ENCODE measurements at regions not wholly inside any gene's neighbourhood (a gene's known extent, or its start where the extent isn't known, plus 50 kb on each side); places are given as distances from the start of the nearest gene placed in this dataset.

GRCh38 chr5:155489949-155490348, 476.4 kb downstream of the KIF4B start:
- H3K4me3 Mint-ChIP-seq (ENCODE audit: unreplicated experiment) = no peak overlapping the region
- no peaks in the 10 kb centered on the region for H3K9me3 ChIP-seq (ENCODE audit: insufficient read depth, low read depth, low read length)
- no peaks in the 10 kb centered on the region for H3K27me3 Mint-ChIP-seq (ENCODE audit: low read depth, unreplicated experiment)
- no peak overlapping the region for H2AFZ ChIP-seq (ENCODE audit: low read depth, low read length)
- H3K4me3 ChIP-seq (ENCODE audit: insufficient read depth, low read depth, low read length) = no peak overlapping the region
- no peaks in the 10 kb centered on the region for H4K20me1 ChIP-seq (ENCODE audit: insufficient read depth, low read length)
- no peak overlapping the region for H3K9ac ChIP-seq (ENCODE audit: low read length)
- H3K9me3 Mint-ChIP-seq (ENCODE audit: unreplicated experiment) = no peaks in the 10 kb centered on the region
- H3K4me1 ChIP-seq (ENCODE audit: insufficient read depth, low read length) = no peaks in the 10 kb centered on the region
- H3K79me2 ChIP-seq (ENCODE audit: insufficient read depth, low read length) = no peaks in the 10 kb centered on the region
- FAIRE-seq = no peak
- H3K4me1 Mint-ChIP-seq (ENCODE audit: low read depth, unreplicated experiment) = peaks cover 5% of the 10 kb centered on the region
- no peaks in the 10 kb centered on the region for H3K27me3 ChIP-seq (ENCODE audit: insufficient read depth, low read length)
- H3K36me3 Mint-ChIP-seq (ENCODE audit: low read depth, unreplicated experiment) = no peaks in the 10 kb centered on the region
- no peak for TF ChIP-seq EZH2 (IDR thresholded peaks at IDR 0.05; ENCODE audit: insufficient read depth, low read length)
- TF ChIP-seq CTCF (IDR thresholded peaks at IDR 0.05; ENCODE audit: insufficient read depth, low read depth, low read length) = no peak
- H3K4me2 ChIP-seq (ENCODE audit: low read length) = no peak overlapping the region
- no peaks in the 10 kb centered on the region for H3K36me3 ChIP-seq (ENCODE audit: insufficient read depth, low read length)
- H3K27ac Mint-ChIP-seq (ENCODE audit: unreplicated experiment) = no peak overlapping the region
- no peak for DNase-seq (ENCODE audit: low read depth)
- no peak overlapping the region for H3K27ac ChIP-seq (ENCODE audit: low read depth, low read length)

- H3K4me3 Mint-ChIP-seq (ENCODE audit: unreplicated experiment) = no peak overlapping the region
- Histone ChIP-seq H3K27ac (ENCODE audit: low read depth, low read length) (no peak overlapping the region), H3K9me3 (ENCODE audit: insufficient read depth, low read depth, low read length) (no peaks in the 10 kb centered on the region), H3K27me3 (ENCODE audit: insufficient read depth, low read length) (no peaks in the 10 kb centered on the region), H3K79me2 (ENCODE audit: insufficient read depth, low read length) (no peaks in the 10 kb centered on the region), H3K36me3 (ENCODE audit: insufficient read depth, low read length) (no peaks in the 10 kb centered on the region), H3K4me1 (ENCODE audit: insufficient read depth, low read length) (no peaks in the 10 kb centered on the region), H3K9ac (ENCODE audit: low read length) (no peak overlapping the region), H2AFZ (ENCODE audit: low read depth, low read length) (no peak overlapping the region), H4K20me1 (ENCODE audit: insufficient read depth, low read length) (no peaks in the 10 kb centered on the region), H3K4me3 (ENCODE audit: insufficient read depth, low read depth, low read length) (no peak overlapping the region), H3K4me2 (ENCODE audit: low read length) (no peak overlapping the region)
- no peaks in the 10 kb centered on the region for H3K36me3 Mint-ChIP-seq (ENCODE audit: low read depth, unreplicated experiment)
- no peak for DNase-seq (ENCODE audit: low read depth)
- no peak for FAIRE-seq
- TF ChIP-seq EZH2 (IDR thresholded peaks at IDR 0.05; ENCODE audit: insufficient read depth, low read length) (no peak), CTCF (IDR thresholded peaks at IDR 0.05; ENCODE audit: insufficient read depth, low read depth, low read length) (no peak)
- H3K9me3 Mint-ChIP-seq (ENCODE audit: unreplicated experiment) = no peaks in the 10 kb centered on the region
- no peaks in the 10 kb centered on the region for H3K4me1 Mint-ChIP-seq (ENCODE audit: low read depth, unreplicated experiment)
- H3K27me3 Mint-ChIP-seq (ENCODE audit: low read depth, unreplicated experiment) = no peaks in the 10 kb centered on the region
- H3K27ac Mint-ChIP-seq (ENCODE audit: unreplicated experiment) = no peak overlapping the region
These were observed 478.6 kb downstream of the KIF4B start for GRCh38 chr5:155492191-155492590.

GRCh38 chr5:155504606-155505005, 491.1 kb downstream of the KIF4B start:
- H3K36me3 Mint-ChIP-seq (ENCODE audit: low read depth, unreplicated experiment) = no peaks in the 10 kb centered on the region

More at GRCh38 chr5:155504606-155505005, 491.1 kb downstream of the KIF4B start:
- FAIRE-seq (no peak), DNase-seq (ENCODE audit: low read depth) (no peak)
- no peak overlapping the region for H2AFZ ChIP-seq (ENCODE audit: low read depth, low read length)
- H3K4me1 ChIP-seq (ENCODE audit: insufficient read depth, low read length) = no peaks in the 10 kb centered on the region
- H3K27me3 ChIP-seq (ENCODE audit: insufficient read depth, low read length) = no peaks in the 10 kb centered on the region
- Mint-ChIP-seq H3K4me3 (ENCODE audit: unreplicated experiment) (no peak overlapping the region), H3K4me1 (ENCODE audit: low read depth, unreplicated experiment) (no peaks in the 10 kb centered on the region), H3K27me3 (ENCODE audit: low read depth, unreplicated experiment) (peaks cover 5% of the 10 kb centered on the region), H3K27ac (ENCODE audit: unreplicated experiment) (no peak overlapping the region), H3K9me3 (ENCODE audit: unreplicated experiment) (no peaks in the 10 kb centered on the region)
- no peak overlapping the region for H3K4me3 ChIP-seq (ENCODE audit: insufficient read depth, low read depth, low read length)
- no peaks in the 10 kb centered on the region for H3K79me2 ChIP-seq (ENCODE audit: insufficient read depth, low read length)
- no peaks in the 10 kb centered on the region for H3K9me3 ChIP-seq (ENCODE audit: insufficient read depth, low read depth, low read length)
- no peak overlapping the region for H3K4me2 ChIP-seq (ENCODE audit: low read length)
- TF ChIP-seq CTCF (IDR thresholded peaks at IDR 0.05; ENCODE audit: insufficient read depth, low read depth, low read length) (no peak), EZH2 (IDR thresholded peaks at IDR 0.05; ENCODE audit: insufficient read depth, low read length) (no peak)
- no peaks in the 10 kb centered on the region for H4K20me1 ChIP-seq (ENCODE audit: insufficient read depth, low read length)
- H3K9ac ChIP-seq (ENCODE audit: low read length) = no peak overlapping the region
- H3K36me3 ChIP-seq (ENCODE audit: insufficient read depth, low read length) = no peaks in the 10 kb centered on the region
- H3K27ac ChIP-seq (ENCODE audit: low read depth, low read length) = no peak overlapping the region

All from astrocyte (in vitro differentiated cells and primary cell).